GM18861 (cell line): ENCODE measurements at regions not wholly inside any gene's neighbourhood (a gene's known extent, or its start where the extent isn't known, plus 50 kb on each side); places are given as distances from the start of the nearest gene placed in this dataset.
"Not testable (repeated sequence)": the region's sequence is repeated elsewhere in the genome, so short reads cannot be mapped to it uniquely, and the experiment has no call there.

Experiments used
- ATAC-seq: cut with Tn5 transposase; IDR thresholded peaks from one replicate; pipeline ENCODE4 v1.9.1; 2021; ENCODE audit not compliant: unreplicated experiment

DNA sequence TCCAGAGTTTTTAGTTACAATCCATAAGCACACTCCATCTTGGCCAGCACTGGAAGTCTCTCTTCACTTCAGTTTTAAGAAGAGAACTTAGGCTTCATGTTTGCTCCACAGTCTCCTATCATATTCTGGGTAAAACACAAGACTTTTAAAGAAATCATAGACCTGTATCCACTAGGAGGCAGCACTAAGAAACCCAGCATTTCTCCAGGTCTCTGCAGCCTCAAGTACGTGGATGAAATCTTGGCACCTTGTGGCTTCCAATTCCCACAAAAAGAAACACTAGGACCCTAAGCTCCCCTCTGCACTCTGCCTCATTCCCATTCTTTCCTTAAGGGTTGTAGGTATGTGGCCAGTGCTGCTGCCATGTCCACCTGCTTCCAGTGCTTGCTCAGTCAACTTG lies 367.3 kb upstream of the CASK start:
- no peak for ATAC-seq

DNA sequence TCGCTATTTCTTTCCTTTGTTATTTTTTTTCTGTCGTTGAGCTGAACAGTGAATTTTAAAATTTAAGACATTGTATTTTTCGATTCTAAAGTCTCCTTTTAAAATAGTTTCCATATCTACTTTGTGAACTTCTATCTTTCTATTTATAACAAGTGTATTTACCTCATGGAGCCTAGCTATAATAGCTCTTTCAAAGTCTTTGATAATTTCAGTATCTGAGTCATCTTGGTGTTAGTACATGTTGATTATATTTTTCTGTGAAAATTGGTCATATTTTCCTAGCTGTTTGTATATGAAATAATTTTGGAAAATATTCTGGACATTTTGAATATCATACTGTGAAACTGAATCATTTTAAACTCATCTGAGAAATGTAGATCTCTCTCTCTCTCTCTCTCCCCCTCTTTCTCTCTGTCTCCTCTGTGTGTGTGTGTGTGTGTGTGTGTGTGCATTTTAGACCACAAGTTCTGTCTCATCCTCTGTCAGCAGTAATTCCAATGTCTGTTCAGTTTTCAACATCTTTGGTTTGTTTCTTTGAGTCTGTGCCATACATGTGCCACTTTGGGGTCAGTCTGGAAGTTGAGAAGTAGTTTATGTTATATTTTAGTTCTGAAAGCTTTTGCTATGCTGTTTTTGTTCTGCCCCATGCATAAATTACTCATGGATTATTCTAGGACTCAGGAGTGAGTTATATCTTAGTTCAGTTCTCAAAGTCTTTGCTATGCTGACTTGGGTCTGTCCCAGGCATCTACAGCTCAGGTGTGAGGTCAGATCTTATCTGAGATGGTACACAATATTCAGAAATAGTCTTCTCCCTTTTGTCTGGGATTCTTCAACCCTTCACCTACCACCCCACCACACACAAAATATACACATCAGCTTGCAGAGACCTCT lies 366.4 kb upstream of the CASK start:
- no peak for ATAC-seq

DNA sequence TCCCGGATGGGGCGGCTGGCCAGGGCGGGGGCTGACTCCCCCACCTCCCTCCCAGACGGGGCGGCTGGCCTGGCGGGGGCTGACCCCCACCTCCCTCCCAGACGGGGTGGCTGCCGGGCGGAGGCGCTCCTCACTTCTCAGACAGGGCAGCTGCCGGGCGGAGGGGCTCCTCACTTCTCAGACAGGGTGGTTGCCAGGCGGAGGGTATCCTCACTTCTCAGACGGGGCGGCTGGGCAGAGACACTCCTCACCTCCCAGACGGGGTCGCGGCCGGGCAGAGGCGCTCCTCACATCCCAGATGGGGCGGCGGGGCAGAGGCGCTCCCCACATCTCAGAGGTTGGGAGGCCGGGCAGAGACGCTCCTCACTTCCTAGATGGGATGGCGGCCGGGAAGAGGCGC lies 362.3 kb upstream of the CASK start:
- not testable (repeated sequence) for ATAC-seq

GRCh38 chrX:42276982-42277690 lies 353.8 kb upstream of the CASK start:
- ATAC-seq: no peak

DNA sequence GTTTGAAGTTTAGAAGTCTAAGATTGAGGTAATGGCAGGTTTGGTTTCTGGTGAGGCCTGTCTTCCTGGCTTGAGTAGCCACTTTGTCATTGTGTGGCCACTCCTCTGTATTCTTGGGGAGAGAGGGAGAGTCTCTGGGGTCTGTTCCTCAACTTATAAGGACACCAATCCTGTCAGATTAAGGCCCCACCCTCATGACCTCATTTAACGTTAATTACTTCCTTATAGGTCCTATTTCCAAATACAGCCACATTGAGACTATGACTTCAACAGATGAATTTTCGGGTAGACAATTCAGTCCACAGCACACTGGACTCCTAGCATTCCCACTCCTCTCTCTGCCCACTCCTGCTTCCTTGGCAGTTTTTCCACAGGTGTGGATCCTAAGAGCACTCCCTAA lies 350.8 kb upstream of the CASK start:
- ATAC-seq: no peak

GRCh38 chrX:42273387-42273786 lies 350.0 kb upstream of the CASK start:
- ATAC-seq: no peak

DNA sequence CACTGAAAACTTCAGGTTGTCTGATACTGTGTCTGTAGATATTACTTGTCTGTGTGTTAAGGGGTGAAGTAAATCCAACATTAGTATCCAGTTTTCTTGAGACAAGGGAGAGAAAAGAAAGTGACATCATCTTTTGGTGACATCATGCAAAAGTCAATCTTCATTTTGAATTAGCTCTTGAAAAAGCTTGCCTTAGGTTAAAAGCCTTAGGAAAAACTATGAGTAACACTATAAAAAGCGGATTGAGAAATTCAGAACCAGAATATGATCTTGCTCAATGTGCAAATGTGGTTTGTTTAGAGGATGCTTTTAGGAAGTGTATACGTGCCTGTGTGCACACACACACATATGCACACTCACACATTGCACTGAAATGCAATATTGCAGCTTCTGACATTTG lies 345.8 kb upstream of the CASK start:
- ATAC-seq: no peak

DNA sequence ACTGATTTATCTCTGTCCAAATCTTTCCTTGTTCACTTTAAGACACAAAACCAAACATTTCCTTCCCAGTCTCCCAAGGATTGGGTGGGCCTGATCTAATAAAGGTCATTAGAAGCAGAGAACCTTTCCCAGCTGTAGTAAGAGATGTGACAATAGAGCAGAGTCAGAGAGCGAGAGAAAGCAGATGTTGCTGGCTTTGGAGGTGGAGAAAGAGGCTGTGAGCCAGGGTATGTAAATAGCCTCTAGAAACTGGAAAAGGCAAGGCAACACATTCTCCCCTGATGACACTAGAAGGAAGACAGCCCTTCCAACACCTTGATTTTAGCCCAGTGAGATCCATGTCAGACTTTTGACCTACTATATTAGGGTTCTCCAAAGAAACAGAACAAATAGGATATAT lies 337.5 kb upstream of the CASK start:
- no peak for ATAC-seq

GRCh38 chrX:42248226-42248625 lies 324.9 kb upstream of the CASK start:
- ATAC-seq: no peak

- ATAC-seq: no peak
These were observed 323.9 kb upstream of the CASK start for GRCh38 chrX:42247241-42247640.

GRCh38 chrX:42246814-42247213 lies 323.5 kb upstream of the CASK start:
- ATAC-seq: no peak

- ATAC-seq: no peak
These were observed 318.6 kb upstream of the CASK start for GRCh38 chrX:42242004-42242403.

- no peak for ATAC-seq
These were observed 318.1 kb upstream of the CASK start for GRCh38 chrX:42241421-42241820.

- no peak for ATAC-seq
These were observed 314.6 kb upstream of the CASK start for GRCh38 chrX:42237956-42238355.

DNA sequence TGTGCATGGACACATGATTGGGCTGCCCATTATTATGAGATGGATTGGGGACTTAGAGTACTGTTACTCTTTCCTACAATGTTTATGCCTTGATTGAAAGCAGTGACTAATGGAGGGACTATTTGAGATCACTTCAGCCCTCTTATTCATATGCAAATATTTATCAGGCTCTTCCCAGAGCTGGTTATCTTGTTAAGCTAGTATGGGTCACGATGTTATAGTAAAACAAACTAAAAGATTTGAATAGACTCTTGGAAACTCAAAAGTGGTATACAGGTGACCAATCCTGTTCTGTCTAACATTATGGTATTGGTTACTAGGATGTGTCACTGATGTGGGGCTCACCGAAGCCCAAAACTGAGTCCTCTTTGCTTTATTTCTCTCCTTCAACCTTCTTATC lies 306.2 kb upstream of the CASK start:
- no peak for ATAC-seq

DNA sequence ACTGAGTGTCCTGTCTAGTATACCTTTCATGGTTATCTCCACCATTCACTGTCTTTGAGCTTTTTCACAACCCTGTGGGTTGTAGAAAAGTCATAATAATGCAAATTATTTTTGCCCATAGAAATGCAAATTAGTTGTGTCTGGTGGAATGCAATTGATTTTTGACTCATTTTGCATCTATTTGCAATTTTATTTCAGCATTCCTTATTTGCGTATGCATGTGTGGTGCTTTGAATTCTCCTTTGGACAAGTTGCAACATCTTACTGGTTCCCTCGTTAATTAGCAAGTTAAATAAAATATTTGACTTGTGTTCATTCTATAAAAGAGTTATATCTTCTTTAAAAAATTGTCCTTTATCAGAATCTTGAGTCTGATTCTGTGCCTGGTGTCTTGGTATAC lies 297.3 kb upstream of the CASK start:
- ATAC-seq: no peak

DNA sequence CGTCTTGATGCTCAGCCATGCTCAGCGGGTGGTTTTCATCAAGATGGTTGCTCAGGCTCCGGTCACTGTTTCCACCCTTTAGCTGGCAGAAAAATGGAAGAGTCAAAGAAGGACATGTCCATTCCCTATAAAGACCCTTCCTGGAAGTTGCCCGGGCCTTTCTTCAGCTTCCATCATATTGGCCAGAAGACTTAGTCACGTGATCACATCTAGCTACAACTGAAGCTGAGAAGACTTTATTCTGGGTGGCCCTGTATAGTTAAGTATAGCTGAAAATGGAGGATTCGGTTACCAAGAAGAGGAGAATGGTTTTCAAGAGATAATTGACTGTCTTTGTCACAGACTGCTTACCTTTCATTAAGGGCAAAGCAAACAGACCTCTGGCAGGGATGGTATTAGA lies 296.7 kb upstream of the CASK start:
- no peak for ATAC-seq

DNA sequence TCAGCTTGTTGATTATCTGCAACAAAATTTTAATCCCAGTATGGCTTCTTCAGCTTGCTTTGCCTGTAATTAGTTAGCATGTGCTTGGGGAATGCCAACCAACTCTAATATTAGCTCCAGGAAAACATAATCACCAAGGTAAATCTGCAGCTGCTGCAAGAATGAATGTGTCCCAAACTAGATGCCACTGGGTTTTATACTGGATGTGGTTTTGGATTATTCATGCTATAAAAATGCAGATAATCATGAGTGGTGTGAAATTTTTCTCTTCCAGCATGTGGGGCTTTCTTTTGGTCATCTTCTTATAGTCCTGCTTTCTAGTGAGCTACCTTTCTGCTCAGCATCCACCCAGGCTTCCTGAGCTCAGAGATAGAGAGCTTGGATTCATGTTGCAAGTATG lies 295.9 kb upstream of the CASK start:
- ATAC-seq: no peak

- ATAC-seq: no peak
These were observed 272.2 kb upstream of the CASK start for GRCh38 chrX:42195506-42195905.

GRCh38 chrX:42189576-42189975 lies 266.2 kb upstream of the CASK start:
- ATAC-seq: no peak

- no peak for ATAC-seq
These were observed 265.4 kb upstream of the CASK start for GRCh38 chrX:42188730-42189129.

DNA sequence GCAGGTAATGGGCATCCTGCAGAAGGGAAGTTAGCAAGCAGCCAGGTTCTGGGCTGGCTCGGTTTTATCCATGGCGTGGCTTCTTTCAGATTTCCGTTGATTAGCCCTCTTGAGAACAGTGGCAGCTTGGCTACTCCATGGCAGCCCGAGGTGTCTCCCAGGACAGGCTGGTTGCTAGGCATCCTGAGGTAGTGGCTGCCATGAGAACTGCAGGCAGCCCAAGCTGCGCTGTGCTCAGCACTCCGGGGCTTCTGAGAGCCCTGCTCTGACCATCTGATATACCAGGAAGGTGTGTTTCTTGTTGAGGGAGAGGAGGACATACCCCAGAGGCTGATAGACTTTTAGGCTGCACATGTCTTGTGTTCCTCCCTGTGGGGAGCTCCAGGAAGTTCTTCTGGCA lies 253.4 kb upstream of the CASK start:
- ATAC-seq: no peak
